ENCODE measurements at regions not wholly inside any gene's neighbourhood (a gene's known extent, or its start where the extent isn't known, plus 50 kb on each side); places are given as distances from the start of the nearest gene placed in this dataset.

DNA sequence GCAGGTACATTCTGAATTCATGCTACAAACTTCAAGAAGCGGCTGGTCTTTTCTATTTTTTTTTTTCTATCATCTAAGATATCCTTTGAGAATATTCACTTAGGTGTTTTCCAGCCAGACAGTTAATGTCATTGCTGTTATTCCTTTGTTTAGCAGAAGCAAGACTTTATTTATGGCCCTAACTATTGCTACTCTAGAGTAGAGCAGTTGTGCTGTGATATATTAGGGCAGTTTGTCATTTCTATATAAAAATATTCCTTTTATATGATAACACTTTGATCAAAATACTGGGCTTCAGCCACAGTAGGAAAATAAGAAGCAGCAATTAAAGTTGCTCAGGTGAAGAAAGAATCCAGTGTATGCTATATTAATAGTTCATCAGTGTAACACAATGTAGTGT lies 959.3 kb downstream of the NCAM2 start:
- TF ChIP-seq, protein P1, sequence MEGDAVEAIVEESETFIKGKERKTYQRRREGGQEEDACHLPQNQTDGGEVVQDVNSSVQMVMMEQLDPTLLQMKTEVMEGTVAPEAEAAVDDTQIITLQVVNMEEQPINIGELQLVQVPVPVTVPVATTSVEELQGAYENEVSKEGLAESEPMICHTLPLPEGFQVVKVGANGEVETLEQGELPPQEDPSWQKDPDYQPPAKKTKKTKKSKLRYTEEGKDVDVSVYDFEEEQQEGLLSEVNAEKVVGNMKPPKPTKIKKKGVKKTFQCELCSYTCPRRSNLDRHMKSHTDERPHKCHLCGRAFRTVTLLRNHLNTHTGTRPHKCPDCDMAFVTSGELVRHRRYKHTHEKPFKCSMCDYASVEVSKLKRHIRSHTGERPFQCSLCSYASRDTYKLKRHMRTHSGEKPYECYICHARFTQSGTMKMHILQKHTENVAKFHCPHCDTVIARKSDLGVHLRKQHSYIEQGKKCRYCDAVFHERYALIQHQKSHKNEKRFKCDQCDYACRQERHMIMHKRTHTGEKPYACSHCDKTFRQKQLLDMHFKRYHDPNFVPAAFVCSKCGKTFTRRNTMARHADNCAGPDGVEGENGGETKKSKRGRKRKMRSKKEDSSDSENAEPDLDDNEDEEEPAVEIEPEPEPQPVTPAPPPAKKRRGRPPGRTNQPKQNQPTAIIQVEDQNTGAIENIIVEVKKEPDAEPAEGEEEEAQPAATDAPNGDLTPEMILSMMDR (IDR thresholded peaks at IDR 0.05 in 2 of 3, conservative IDR thresholded peaks at IDR 0.05 in 1 of 3; ENCODE audit: control insufficient read depth in 2 of 3, extremely low read depth in 1 of 3, insufficient read depth in 1 of 3, low read depth in 3 of 3, low read length in 3 of 3), result no peak
- TF ChIP-seq MXI1 (IDR thresholded peaks at IDR 0.05; ENCODE audit: low read depth, low read length) (no peak), YY1 (IDR thresholded peaks at IDR 0.05; ENCODE audit: low read depth, low read length) (no peak), EP300 (IDR thresholded peaks at IDR 0.05; ENCODE audit: borderline replicate concordance in 1 of 2, control insufficient read depth in 1 of 2, low read depth in 2 of 2, low read length in 2 of 2) (no peak), RFX5 (IDR thresholded peaks at IDR 0.05; ENCODE audit: low read depth, low read length) (no peak), HDGF (IDR thresholded peaks at IDR 0.05) (no peak), SMC3 (IDR thresholded peaks at IDR 0.05; ENCODE audit: borderline replicate concordance, low read length) (no peak)
- TF ChIP-seq, protein P2, sequence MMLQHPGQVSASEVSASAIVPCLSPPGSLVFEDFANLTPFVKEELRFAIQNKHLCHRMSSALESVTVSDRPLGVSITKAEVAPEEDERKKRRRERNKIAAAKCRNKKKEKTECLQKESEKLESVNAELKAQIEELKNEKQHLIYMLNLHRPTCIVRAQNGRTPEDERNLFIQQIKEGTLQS (IDR thresholded peaks at IDR 0.05; ENCODE audit: borderline replicate concordance, extremely low read depth, low read depth, low read length), result no peak
